CD14-positive monocyte (primary cell): ENCODE measurements at regions not wholly inside any gene's neighbourhood (a gene's known extent, or its start where the extent isn't known, plus 50 kb on each side); places are given as distances from the start of the nearest gene placed in this dataset.

Experiments used
- DNase-seq, 3 donors: peaks; one replicate each; pipeline ENCODE4 v3.0.0-alpha.2; 2011 to 2022
- H2AFZ ChIP-seq: 2 replicates; pipeline ENCODE4 v1.6.0; 2012; ENCODE audit warnings: mild to moderate bottlenecking, low read depth, low read length, inconsistent platforms; ENCODE audit not compliant: insufficient read depth, poor library complexity, severe bottlenecking
- H3K27ac ChIP-seq, 2 donors: 1 replicate in 1 of 2; 2 replicates in 1 of 2; pipeline ENCODE4 v1.5.1; 2012 to 2013; ENCODE audit warnings: low read length in 2 of 2, control low read depth in 1 of 2, inconsistent platforms in 1 of 2, low read depth in 1 of 2, mild to moderate bottlenecking in 1 of 2
- H3K27me3 ChIP-seq, 2 donors: one replicate each; pipeline versions ENCODE4 v1.6.0 to v1.6.1; 2011 to 2013; ENCODE audit warnings: low read length in 2 of 2; ENCODE audit not compliant: control insufficient read depth in 2 of 2, insufficient read depth in 2 of 2
- H3K36me3 ChIP-seq, 2 donors: replicated peaks in 1 of 2; 1 replicate in 1 of 2; 2 replicates in 1 of 2; pipeline versions ENCODE4 v1.5.1 to v1.6.1; 2012 to 2013; ENCODE audit warnings: low read length in 2 of 2, control low read depth in 1 of 2, inconsistent platforms in 1 of 2, mild to moderate bottlenecking in 1 of 2; ENCODE audit not compliant: insufficient read depth in 2 of 2, control insufficient read depth in 1 of 2
- H3K4me1 ChIP-seq, 2 donors: 1 replicate in 1 of 2; 2 replicates in 1 of 2; pipeline versions ENCODE4 v1.5.1 to v1.6.1; 2012 to 2013; ENCODE audit warnings: low read length in 2 of 2, control low read depth in 1 of 2, inconsistent platforms in 1 of 2, mild to moderate bottlenecking in 1 of 2, moderate library complexity in 1 of 2; ENCODE audit not compliant: insufficient read depth in 2 of 2, control insufficient read depth in 1 of 2
- H3K4me2 ChIP-seq: replicated peaks from 2 replicates; pipeline ENCODE3; 2012; ENCODE audit warnings: low read length, moderate library complexity, mild to moderate bottlenecking; ENCODE audit not compliant: poor library complexity, severe bottlenecking; ENCODE audit errors: extremely low read depth
- H3K4me3 ChIP-seq, 3 experiments: fragments of 200-600 bp in 1 of 3; sonication (generic) in 1 of 3; replicated peaks in 1 of 3; 1 replicate in 2 of 3; 2 replicates in 1 of 3; pipeline ENCODE4 v1.5.1; 2011 to 2013; ENCODE audit warnings: low read length in 3 of 3, mild to moderate bottlenecking in 3 of 3, control low read depth in 2 of 3, low read depth in 2 of 3, inconsistent platforms in 1 of 3, moderate library complexity in 1 of 3
- H3K79me2 ChIP-seq: 2 replicates; pipeline ENCODE4 v1.6.0; 2012; ENCODE audit warnings: mild to moderate bottlenecking, control low read depth, inconsistent platforms, low read length, moderate library complexity; ENCODE audit not compliant: insufficient read depth
- H3K9ac ChIP-seq: 2 replicates; pipeline ENCODE4 v1.6.0; 2017; ENCODE audit warnings: low read length, mild to moderate bottlenecking; ENCODE audit not compliant: insufficient read depth, poor library complexity, severe bottlenecking
- H3K9me3 ChIP-seq, 2 donors: replicated peaks in 1 of 2; 1 replicate in 1 of 2; 2 replicates in 1 of 2; pipeline versions ENCODE4 v1.5.1 to v1.6.1; 2012 to 2013; ENCODE audit warnings: low read length in 2 of 2, control low read depth in 1 of 2; ENCODE audit not compliant: control insufficient read depth in 1 of 2, insufficient read depth in 1 of 2
- H4K20me1 ChIP-seq: 2 replicates; pipeline ENCODE4 v1.6.0; 2012; ENCODE audit warnings: mild to moderate bottlenecking, low read length, control low read depth, moderate library complexity; ENCODE audit not compliant: insufficient read depth
- H3K27ac Mint-ChIP-seq, 7 donors: one replicate each; pipeline ENCODE4 v1.8.0; 2020; ENCODE audit warnings: mild to moderate bottlenecking in 7 of 7, mixed read lengths in 7 of 7, moderate library complexity in 6 of 7, inconsistent platforms in 2 of 7
- H3K27me3 Mint-ChIP-seq, 3 donors: one replicate each; pipeline ENCODE4 v1.8.0; 2021 to 2022; ENCODE audit warnings: low read depth in 3 of 3, mild to moderate bottlenecking in 3 of 3, mixed read lengths in 3 of 3, moderate library complexity in 3 of 3, inconsistent platforms in 1 of 3
- H3K36me3 Mint-ChIP-seq, 2 donors: one replicate each; pipeline ENCODE4 v1.8.0; 2020; ENCODE audit warnings: mixed read lengths in 2 of 2, inconsistent platforms in 1 of 2, mild to moderate bottlenecking in 1 of 2
- H3K4me1 Mint-ChIP-seq: one replicate; pipeline ENCODE4 v1.8.0; 2020; ENCODE audit warnings: mild to moderate bottlenecking, mixed read lengths
- H3K4me3 Mint-ChIP-seq, 2 donors: one replicate each; pipeline ENCODE4 v1.8.0; 2020; ENCODE audit warnings: mild to moderate bottlenecking in 2 of 2, mixed read lengths in 2 of 2, moderate library complexity in 1 of 2
- H3K9me3 Mint-ChIP-seq, 7 donors: one replicate each; pipeline ENCODE4 v1.8.0; 2020 to 2022; ENCODE audit warnings: mixed read lengths in 7 of 7, mild to moderate bottlenecking in 6 of 7, moderate library complexity in 6 of 7, inconsistent platforms in 2 of 7
- CTCF ChIP-seq: fragments of 200-600 bp; IDR thresholded peaks from one replicate; pipeline ENCODE4 v1.8.0; 2022; ENCODE audit warnings: antibody characterized with exemption, mild to moderate bottlenecking
- WGBS: methylation state at CpG from one replicate; pipeline ENCODE4 v1.1.5; 2013; ENCODE audit warnings: missing lambda C conversion rate; ENCODE audit not compliant: insufficient coverage; 5-methylcytosine and 5-hydroxymethylcytosine counted together
- intact Hi-C, 2 donors: fragments of 100-400 bp; cut with micrococcal nuclease; formaldehyde crosslinking; loops; one replicate each; pipeline versions ENCODE4 v1.15.0 to v1.15.1; 2023

- no peak overlapping the region for H3K27ac Mint-ChIP-seq
Observed at GRCh38 chr12:67543021-67543770, 105.3 kb upstream of the DYRK2 start.

GRCh38 chr12:67545298-67545697 lies 103.2 kb upstream of the DYRK2 start:
- no peak overlapping the region for H3K27ac ChIP-seq
- H3K4me1 ChIP-seq: no peaks in the 10 kb centered on the region
- H3K4me3 Mint-ChIP-seq: no peak overlapping the region
- TF ChIP-seq CTCF: no peak
- no peak overlapping the region for H3K9ac ChIP-seq
- H3K27ac Mint-ChIP-seq: no peak overlapping the region
- H3K9me3 Mint-ChIP-seq: peaks cover 0 to 2% (median 0%) of the 10 kb centered on the region in 7 donors
- H3K36me3 Mint-ChIP-seq: no peaks in the 10 kb centered on the region
- H3K9me3 ChIP-seq: no peaks in the 10 kb centered on the region
- H3K27me3 ChIP-seq: no peaks in the 10 kb centered on the region
- 41% methylated on average over 5 of the region's 8 CpGs for WGBS
- no peak for DNase-seq
- H3K79me2 ChIP-seq: no peaks in the 10 kb centered on the region
- no peaks in the 10 kb centered on the region for H3K4me1 Mint-ChIP-seq
- intact Hi-C loops: no loop called here
- H3K27me3 Mint-ChIP-seq: peaks cover 0 to 4% (median 2%) of the 10 kb centered on the region in 3 donors
- no peaks in the 10 kb centered on the region for H3K36me3 ChIP-seq
- no peak overlapping the region for H3K4me2 ChIP-seq
- H2AFZ ChIP-seq: no peak overlapping the region
- no peak overlapping the region for H3K4me3 ChIP-seq
- no peaks in the 10 kb centered on the region for H4K20me1 ChIP-seq

More at GRCh38 chr12:67543021-67543770, 105.3 kb upstream of the DYRK2 start:
- no peak for TF ChIP-seq CTCF
- Histone ChIP-seq H3K27ac (no peak overlapping the region), H3K4me3 (no peak overlapping the region), H2AFZ (no peak overlapping the region), H3K27me3 (no peaks in the 10 kb centered on the region), H3K79me2 (no peaks in the 10 kb centered on the region), H3K4me1 (no peaks in the 10 kb centered on the region), H3K9ac (no peak overlapping the region), H3K9me3 (no peaks in the 10 kb centered on the region), H3K36me3 (no peaks in the 10 kb centered on the region), H3K4me2 (no peak overlapping the region), H4K20me1 (no peaks in the 10 kb centered on the region)
- DNase-seq: no peak
- no peak overlapping the region for H3K4me3 Mint-ChIP-seq
- peaks cover 0 to 2% (median 0%) of the 10 kb centered on the region in 7 donors for H3K9me3 Mint-ChIP-seq
- WGBS: 81% methylated on average over 4 of the region's 7 CpGs
- intact Hi-C loops: no loop called here
- no peaks in the 10 kb centered on the region for H3K36me3 Mint-ChIP-seq
- peaks cover 0 to 4% (median 2%) of the 10 kb centered on the region in 3 donors for H3K27me3 Mint-ChIP-seq
- H3K4me1 Mint-ChIP-seq: no peaks in the 10 kb centered on the region
